AG09309 (cell line): ENCODE measurements at regions not wholly inside any gene's neighbourhood (a gene's known extent, or its start where the extent isn't known, plus 50 kb on each side); places are given as distances from the start of the nearest gene placed in this dataset.

Source experiments
- DNase-seq: peaks from one replicate; pipeline ENCODE4 v3.0.0-alpha.2; 2010; ENCODE audit warnings: low read depth
- H3K4me3 ChIP-seq: 2 replicates; pipeline ENCODE4 v1.5.1; 2011; ENCODE audit warnings: mild to moderate bottlenecking, low read depth, low read length, moderate library complexity; ENCODE audit not compliant: control insufficient read depth
- TF ChIP-seq, protein P1 (sequence below): IDR thresholded peaks from 2 replicates; pipeline ENCODE4 v1.5.1; 2011; ENCODE audit warnings: mild to moderate bottlenecking, low read depth, low read length, inconsistent platforms; ENCODE audit not compliant: insufficient read depth, control insufficient read depth; ENCODE audit errors: missing control alignments

DNA sequence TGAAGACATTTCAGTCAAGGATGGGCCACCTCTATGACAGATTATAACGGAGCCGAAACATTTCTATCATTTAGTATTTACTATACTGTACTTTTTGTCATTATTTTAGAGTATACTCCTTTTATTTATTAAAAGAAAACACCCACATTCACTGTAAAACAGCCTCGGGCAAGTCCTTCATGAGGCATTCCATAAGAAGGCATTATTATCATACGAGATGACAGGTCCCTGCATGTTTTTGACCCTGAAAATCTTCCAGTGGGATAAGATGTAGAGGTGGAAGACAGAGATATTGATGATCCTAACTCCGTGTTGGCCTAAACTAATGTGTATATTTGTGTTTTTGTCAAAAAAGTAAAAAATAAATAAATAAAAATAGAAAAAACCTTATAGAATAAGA is 245.0 kb downstream of the MTX2 start:
- DNase-seq = no peak
- TF ChIP-seq, protein P1, sequence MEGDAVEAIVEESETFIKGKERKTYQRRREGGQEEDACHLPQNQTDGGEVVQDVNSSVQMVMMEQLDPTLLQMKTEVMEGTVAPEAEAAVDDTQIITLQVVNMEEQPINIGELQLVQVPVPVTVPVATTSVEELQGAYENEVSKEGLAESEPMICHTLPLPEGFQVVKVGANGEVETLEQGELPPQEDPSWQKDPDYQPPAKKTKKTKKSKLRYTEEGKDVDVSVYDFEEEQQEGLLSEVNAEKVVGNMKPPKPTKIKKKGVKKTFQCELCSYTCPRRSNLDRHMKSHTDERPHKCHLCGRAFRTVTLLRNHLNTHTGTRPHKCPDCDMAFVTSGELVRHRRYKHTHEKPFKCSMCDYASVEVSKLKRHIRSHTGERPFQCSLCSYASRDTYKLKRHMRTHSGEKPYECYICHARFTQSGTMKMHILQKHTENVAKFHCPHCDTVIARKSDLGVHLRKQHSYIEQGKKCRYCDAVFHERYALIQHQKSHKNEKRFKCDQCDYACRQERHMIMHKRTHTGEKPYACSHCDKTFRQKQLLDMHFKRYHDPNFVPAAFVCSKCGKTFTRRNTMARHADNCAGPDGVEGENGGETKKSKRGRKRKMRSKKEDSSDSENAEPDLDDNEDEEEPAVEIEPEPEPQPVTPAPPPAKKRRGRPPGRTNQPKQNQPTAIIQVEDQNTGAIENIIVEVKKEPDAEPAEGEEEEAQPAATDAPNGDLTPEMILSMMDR = no peak

DNA sequence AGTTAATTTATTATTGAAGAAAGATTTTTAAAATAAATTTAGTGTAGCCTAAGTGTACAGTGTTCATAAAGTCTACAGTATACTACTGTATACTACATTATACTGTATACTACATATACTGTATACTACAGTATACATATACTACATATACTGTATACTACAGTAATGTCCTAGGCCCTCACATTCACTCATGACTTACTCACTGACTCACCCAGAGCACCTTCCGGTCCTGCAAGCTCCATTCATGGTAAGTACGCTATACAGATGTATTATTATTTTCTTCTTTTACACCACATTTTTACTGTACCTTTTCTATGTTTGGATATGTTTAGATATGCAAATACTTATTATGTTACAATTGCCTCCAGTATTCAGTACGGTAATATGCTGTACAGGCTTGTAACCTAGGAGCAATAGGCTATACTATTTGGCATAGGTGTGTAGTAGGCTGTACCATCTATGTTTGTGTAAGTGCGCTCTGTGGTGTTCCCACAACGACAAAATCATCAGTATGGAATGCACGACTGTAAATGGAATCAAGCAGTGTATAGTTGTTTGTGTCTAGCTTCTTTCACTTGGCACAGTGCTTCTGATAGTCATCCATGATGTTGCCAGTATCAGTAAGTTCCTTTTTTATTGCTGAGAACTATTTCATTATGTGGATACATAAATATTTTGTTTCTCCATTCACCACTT is 245.7 kb downstream of the MTX2 start:
- H3K4me3 ChIP-seq = no peak overlapping the region
- no peak for DNase-seq
- TF ChIP-seq, protein P1 = no peak

More for the DNA sequence above, 245.0 kb downstream of the MTX2 start:
- no peak overlapping the region for H3K4me3 ChIP-seq

DNA sequence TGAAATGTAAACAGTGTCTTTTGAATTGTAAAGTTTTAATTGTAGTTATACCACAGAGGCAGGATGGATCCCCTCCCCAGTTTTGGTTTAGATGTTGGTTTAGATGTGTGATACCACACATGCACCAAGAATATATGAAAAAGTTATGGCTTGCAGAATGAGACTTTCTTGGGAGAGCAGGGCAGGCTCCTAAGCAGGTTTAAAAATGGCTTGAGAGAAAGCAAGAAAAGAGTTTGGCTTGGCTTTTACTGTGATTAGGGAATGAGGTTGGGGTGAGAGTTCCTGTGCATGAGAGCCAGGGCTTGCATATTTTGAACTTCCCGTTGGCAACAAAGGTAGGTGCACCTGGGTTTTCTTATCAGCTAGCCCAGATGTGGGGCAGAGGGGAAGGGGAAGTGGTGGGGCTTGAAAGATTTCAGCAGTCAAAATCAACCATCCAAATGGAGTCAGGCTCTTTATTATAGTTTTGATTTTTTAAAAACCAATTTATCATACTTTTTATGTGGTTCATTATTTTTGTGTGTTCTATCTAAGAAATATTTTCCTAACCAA is 246.9 kb downstream of the MTX2 start:
- TF ChIP-seq, protein P1 = no peak

DNA sequence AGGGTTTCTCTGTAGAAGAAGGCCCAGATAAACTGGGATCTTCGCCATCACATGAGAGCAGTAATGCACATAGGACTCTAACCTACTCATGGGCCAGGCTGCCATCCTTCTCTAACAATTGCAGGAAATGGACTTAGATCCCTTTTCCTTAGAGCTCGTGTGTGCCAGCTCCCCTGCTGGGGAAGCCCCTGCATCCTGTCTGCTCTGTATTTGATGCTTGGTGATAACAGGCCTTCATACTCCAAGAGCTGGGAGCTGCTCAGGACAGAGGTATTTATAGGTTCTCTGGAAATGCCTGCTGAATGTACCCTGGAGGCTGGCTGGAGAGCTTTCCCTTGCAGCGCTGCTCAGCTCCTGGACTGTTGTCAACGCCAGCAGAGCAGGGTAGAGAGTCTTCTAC is 249.6 kb downstream of the MTX2 start:
- no peak overlapping the region for H3K4me3 ChIP-seq
- DNase-seq = no peak
- TF ChIP-seq, protein P1 = no peak

More for the DNA sequence above, 246.9 kb downstream of the MTX2 start:
- no peak for DNase-seq
- H3K4me3 ChIP-seq = no peak overlapping the region

DNA sequence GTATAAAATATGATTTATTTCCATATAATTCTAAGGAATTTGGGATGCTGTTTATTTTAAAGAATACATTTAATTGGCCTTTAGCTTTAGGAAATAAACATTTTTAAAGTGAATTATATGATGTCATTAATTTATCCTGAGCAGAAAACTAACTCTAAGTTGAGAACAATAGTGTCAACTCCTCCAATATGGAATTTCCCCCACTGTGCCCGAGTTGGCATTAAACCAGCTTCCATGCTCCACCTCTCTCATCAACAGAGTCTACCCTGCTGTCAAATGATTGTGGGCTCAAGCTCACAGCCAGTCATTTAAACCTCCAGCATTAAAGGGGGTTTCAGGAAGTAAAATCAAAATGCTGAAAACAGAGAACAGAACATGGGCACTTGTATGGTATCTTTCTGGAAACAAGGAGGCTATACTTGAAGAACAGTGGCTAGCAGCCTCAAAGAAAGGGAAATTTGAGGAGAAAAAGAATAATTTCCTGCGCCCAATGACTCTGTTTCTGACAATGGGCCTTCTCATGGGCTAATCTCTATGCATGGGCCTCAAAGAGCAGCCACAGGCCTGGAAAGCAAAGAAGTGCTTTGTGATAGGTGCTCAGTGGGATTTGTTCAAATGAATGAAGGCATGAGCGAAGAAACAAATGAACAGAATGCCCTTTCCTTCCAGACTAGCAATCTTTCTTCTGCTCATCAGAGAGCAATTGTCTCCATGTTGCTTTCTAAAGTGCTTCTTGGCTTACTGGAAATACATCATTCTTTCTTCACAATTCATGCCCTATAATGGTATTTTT is 252.8 kb downstream of the MTX2 start:
- H3K4me3 ChIP-seq = no peak overlapping the region
- TF ChIP-seq, protein P1 = no peak
- DNase-seq = no peak

DNA sequence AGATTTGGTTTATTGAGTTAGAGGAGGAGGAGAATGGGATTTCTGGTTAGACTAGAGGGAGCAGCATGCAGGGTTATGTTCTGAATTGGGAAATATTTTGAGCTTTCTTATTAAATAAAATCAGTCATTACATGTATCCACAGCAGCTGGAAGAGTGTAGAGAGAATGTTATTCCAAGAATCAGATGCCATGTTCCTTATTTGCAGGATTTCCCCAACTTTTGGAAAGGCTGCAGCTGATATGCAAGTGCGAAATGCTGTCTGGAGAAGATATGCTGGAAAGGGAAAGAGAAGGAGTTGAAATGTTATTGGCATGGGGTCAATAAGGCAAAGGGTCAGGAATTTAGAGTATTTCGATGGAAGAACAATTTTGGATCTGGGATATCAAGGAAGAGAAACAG is 255.8 kb downstream of the MTX2 start:
- no peak overlapping the region for H3K4me3 ChIP-seq
- TF ChIP-seq, protein P1 = no peak
- DNase-seq = no peak
